ENCODE measurements at regions not wholly inside any gene's neighbourhood (a gene's known extent, or its start where the extent isn't known, plus 50 kb on each side); places are given as distances from the start of the nearest gene placed in this dataset.
A peak's percentile ranks its signal among the peaks of the same experiment; 100 is the strongest.

DNA sequence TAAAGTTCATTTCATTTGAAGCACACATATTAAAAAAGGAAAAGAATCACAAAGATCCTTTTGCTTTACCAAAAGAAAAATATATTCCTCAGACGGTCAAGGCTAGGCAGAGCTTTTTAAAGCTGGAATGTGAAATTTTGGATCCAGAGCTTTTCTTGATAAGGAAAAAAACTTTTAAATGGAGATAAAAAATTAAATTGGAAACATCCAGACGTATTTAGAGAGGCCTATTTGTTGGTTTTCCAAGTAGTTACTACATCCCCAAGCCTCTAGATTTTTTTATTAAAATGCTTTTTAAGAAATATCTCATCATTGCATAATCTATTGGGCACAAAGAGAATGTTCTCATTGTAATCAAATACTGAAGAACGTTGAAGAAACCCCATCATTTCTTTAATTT is 385.7 kb upstream of the CITED2 start:
- no peak for DNase-seq (ENCODE audit: low read depth, low spot score)
- Mint-ChIP-seq H3K27me3 (ENCODE audit: low read depth) (no peaks in the 10 kb centered on the region), H3K36me3 (ENCODE audit: low read depth) (no peaks in the 10 kb centered on the region), H3K4me1 (peaks cover 34% of the 10 kb centered on the region), H3K9me3 (no peaks in the 10 kb centered on the region), H3K4me3 (no peak overlapping the region), H3K27ac (ENCODE audit: unreplicated experiment) (no peak overlapping the region)
- TF ChIP-seq, protein P1, sequence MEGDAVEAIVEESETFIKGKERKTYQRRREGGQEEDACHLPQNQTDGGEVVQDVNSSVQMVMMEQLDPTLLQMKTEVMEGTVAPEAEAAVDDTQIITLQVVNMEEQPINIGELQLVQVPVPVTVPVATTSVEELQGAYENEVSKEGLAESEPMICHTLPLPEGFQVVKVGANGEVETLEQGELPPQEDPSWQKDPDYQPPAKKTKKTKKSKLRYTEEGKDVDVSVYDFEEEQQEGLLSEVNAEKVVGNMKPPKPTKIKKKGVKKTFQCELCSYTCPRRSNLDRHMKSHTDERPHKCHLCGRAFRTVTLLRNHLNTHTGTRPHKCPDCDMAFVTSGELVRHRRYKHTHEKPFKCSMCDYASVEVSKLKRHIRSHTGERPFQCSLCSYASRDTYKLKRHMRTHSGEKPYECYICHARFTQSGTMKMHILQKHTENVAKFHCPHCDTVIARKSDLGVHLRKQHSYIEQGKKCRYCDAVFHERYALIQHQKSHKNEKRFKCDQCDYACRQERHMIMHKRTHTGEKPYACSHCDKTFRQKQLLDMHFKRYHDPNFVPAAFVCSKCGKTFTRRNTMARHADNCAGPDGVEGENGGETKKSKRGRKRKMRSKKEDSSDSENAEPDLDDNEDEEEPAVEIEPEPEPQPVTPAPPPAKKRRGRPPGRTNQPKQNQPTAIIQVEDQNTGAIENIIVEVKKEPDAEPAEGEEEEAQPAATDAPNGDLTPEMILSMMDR (conservative IDR thresholded peaks at IDR 0.05), result no peak

DNA sequence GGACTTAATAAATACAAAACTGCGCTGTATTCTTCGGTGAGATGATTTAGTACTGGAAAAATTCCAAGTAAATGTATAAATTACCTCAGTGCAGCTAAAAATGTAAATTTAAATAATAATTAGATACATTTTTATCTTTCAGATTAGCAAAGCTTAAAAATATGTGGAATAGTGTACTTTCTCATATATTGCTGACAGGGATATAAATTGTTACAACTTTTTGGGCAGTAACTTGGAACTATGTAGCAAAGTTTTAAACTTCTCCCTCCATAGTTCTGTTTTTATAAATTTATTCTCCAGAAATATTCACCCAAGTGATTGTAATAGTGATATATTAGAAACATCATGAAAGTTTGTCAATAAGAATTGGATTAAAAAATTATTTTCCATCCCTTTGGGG is 384.6 kb upstream of the CITED2 start:
- no peak overlapping the region for H3K4me3 Mint-ChIP-seq
- DNase-seq (ENCODE audit: low read depth, low spot score), result no peak
- H3K36me3 Mint-ChIP-seq (ENCODE audit: low read depth), result no peaks in the 10 kb centered on the region
- H3K4me1 Mint-ChIP-seq, result peaks cover 35% of the 10 kb centered on the region
- no peaks in the 10 kb centered on the region for H3K9me3 Mint-ChIP-seq
- TF ChIP-seq, protein P1 (conservative IDR thresholded peaks at IDR 0.05), result no peak
- no peak overlapping the region for H3K27ac Mint-ChIP-seq (ENCODE audit: unreplicated experiment)
- no peaks in the 10 kb centered on the region for H3K27me3 Mint-ChIP-seq (ENCODE audit: low read depth)

DNA sequence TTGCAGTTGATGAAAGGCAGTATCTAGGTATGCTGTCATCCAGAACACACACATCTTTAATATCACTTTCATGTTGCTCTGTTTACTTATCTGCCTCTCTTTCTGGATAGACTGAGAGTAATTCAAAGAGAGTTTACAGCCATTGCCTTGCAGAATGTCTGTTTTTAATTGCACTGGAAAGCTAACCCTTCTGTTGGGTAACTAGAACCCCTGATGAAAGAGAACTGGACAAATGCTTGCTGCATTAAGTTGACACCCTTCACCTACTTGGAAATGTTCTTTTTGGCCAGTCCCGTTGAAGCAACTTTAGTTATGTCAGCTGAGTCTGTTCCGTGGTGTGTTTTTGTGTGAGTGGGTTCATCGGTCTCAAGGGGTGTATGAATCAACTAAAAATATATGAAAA is 383.8 kb upstream of the CITED2 start:
- Mint-ChIP-seq H3K9me3 (no peaks in the 10 kb centered on the region), H3K4me1 (peaks cover 40% of the 10 kb centered on the region), H3K27ac (ENCODE audit: unreplicated experiment) (peak overlapping the region; percentile 40), H3K36me3 (ENCODE audit: low read depth) (no peaks in the 10 kb centered on the region), H3K27me3 (ENCODE audit: low read depth) (no peaks in the 10 kb centered on the region), H3K4me3 (no peak overlapping the region)
- TF ChIP-seq, protein P1 (conservative IDR thresholded peaks at IDR 0.05), result no peak
- DNase-seq (ENCODE audit: low read depth, low spot score), result no peak

DNA sequence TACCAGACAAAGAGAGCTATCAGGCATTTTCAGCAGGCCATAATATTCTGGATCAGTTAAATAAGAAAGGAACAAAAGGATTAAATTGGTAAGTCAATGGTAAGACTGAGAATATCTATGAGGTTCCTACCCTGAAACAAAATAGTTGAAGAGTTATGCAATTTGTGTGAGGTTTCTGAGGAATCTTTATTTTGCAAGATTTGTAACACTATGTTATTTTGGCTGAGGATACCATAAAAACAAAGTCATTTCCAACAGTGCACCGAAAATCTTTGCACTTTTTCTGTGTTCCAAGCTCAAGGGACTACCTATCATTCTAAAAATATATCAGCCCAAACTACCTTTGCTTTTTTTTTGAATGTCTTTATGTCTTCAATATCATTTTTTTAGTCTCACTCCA is 383.3 kb upstream of the CITED2 start:
- Mint-ChIP-seq H3K4me1 (peaks cover 38% of the 10 kb centered on the region), H3K9me3 (no peaks in the 10 kb centered on the region), H3K4me3 (no peak overlapping the region), H3K27me3 (ENCODE audit: low read depth) (no peaks in the 10 kb centered on the region), H3K36me3 (ENCODE audit: low read depth) (no peaks in the 10 kb centered on the region), H3K27ac (ENCODE audit: unreplicated experiment) (no peak overlapping the region)
- TF ChIP-seq, protein P1 (conservative IDR thresholded peaks at IDR 0.05), result no peak
- DNase-seq (ENCODE audit: low read depth, low spot score), result no peak

DNA sequence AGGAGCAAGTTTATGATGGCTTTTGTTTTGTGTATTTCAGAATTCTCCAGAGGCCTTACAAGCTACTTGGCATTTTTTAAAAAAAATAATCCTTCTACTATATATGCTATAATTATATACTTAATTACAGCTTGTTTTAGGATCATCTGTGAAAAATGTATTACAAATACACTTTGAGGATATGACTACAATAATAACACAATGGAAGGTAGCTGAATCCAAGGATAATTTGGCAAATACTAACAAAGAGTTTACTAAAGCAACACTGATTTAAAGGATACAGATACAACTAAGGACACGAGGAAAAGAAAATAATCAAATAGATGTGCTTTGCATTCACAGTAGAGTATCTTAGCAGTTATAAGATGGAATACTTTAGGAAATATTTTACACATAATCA is 381.9 kb upstream of the CITED2 start:
- H3K4me1 Mint-ChIP-seq, result peaks cover 39% of the 10 kb centered on the region
- no peaks in the 10 kb centered on the region for H3K27me3 Mint-ChIP-seq (ENCODE audit: low read depth)
- H3K36me3 Mint-ChIP-seq (ENCODE audit: low read depth), result no peaks in the 10 kb centered on the region
- H3K4me3 Mint-ChIP-seq, result no peak overlapping the region
- TF ChIP-seq, protein P1 (conservative IDR thresholded peaks at IDR 0.05), result no peak
- H3K9me3 Mint-ChIP-seq, result no peaks in the 10 kb centered on the region
- DNase-seq (ENCODE audit: low read depth, low spot score), result no peak
- H3K27ac Mint-ChIP-seq (ENCODE audit: unreplicated experiment), result no peak overlapping the region

Data from neural crest cell (in vitro differentiated cells).